H9 (cell line): ENCODE measurements at regions not wholly inside any gene's neighbourhood (a gene's known extent, or its start where the extent isn't known, plus 50 kb on each side); places are given as distances from the start of the nearest gene placed in this dataset.

Experiments
- DNase-seq: peaks from one replicate; pipeline ENCODE4 v3.0.0-alpha.2; 2017
- H2AFZ ChIP-seq: one replicate; pipeline ENCODE4 v1.6.1; 2013; ENCODE audit warnings: mild to moderate bottlenecking, low read length, control low read depth, moderate library complexity
- H2AK5ac ChIP-seq: 2 replicates; pipeline ENCODE4 v1.6.1; 2013; ENCODE audit warnings: low read length, control low read depth, mixed read lengths; ENCODE audit not compliant: insufficient read length
- H2BK120ac ChIP-seq: one replicate; pipeline ENCODE4 v1.6.1; 2013; ENCODE audit warnings: low read depth, mild to moderate bottlenecking, low read length, control low read depth, inconsistent platforms; ENCODE audit not compliant: poor library complexity, severe bottlenecking
- H2BK12ac ChIP-seq: 2 replicates; pipeline ENCODE4 v1.6.1; 2013; ENCODE audit warnings: low read length, control low read depth, mixed read lengths, low read depth; ENCODE audit not compliant: insufficient read length
- H2BK15ac ChIP-seq: 2 replicates; pipeline ENCODE4 v1.6.1; 2013; ENCODE audit warnings: low read depth, low read length, control low read depth
- H2BK20ac ChIP-seq: one replicate; pipeline ENCODE4 v1.6.1; 2013; ENCODE audit warnings: low read depth, mild to moderate bottlenecking, low read length, control low read depth, inconsistent platforms; ENCODE audit not compliant: poor library complexity, severe bottlenecking
- H2BK5ac ChIP-seq: 2 replicates; pipeline ENCODE4 v1.6.1; 2013; ENCODE audit warnings: low read length, control low read depth, mixed read lengths; ENCODE audit not compliant: insufficient read length
- H3K14ac ChIP-seq: 2 replicates; pipeline ENCODE4 v1.6.1; 2013; ENCODE audit warnings: low read length, control low read depth; ENCODE audit not compliant: insufficient read depth
- H3K18ac ChIP-seq: 2 replicates; pipeline ENCODE4 v1.6.1; 2013; ENCODE audit warnings: low read depth, mild to moderate bottlenecking, mixed read lengths, low read length, control low read depth; ENCODE audit not compliant: insufficient read length
- H3K23ac ChIP-seq: 2 replicates; pipeline ENCODE4 v1.6.1; 2013; ENCODE audit warnings: low read length, control low read depth, mixed read lengths, low read depth; ENCODE audit not compliant: insufficient read length
- H3K23me2 ChIP-seq: 2 replicates; pipeline ENCODE4 v1.6.1; 2013; ENCODE audit warnings: low read depth, mild to moderate bottlenecking, mixed read lengths, low read length, control low read depth; ENCODE audit not compliant: insufficient read length, poor library complexity, severe bottlenecking
- H3K27ac ChIP-seq: 2 replicates; pipeline ENCODE4 v1.5.1; 2013; ENCODE audit warnings: low read length, control low read depth, mixed read lengths, low read depth; ENCODE audit not compliant: insufficient read length
- H3K27me3 ChIP-seq: 2 replicates; pipeline ENCODE4 v1.6.1; 2013; ENCODE audit warnings: low read length, control low read depth, inconsistent platforms; ENCODE audit not compliant: insufficient read depth
- H3K4ac ChIP-seq: 2 replicates; pipeline ENCODE4 v1.6.1; 2013; ENCODE audit warnings: low read depth, mild to moderate bottlenecking, control low read depth, inconsistent platforms, low read length, moderate library complexity
- H3K4me1 ChIP-seq: 2 replicates; pipeline ENCODE4 v1.6.1; 2013; ENCODE audit warnings: low read length, control low read depth, inconsistent platforms; ENCODE audit not compliant: insufficient read depth
- H3K4me2 ChIP-seq: 2 replicates; pipeline ENCODE4 v1.6.1; 2013; ENCODE audit warnings: low read length, control low read depth, mixed read lengths; ENCODE audit not compliant: insufficient read length, insufficient read depth
- H3K56ac ChIP-seq: 2 replicates; pipeline ENCODE4 v1.6.1; 2013; ENCODE audit warnings: low read depth, mild to moderate bottlenecking, mixed read lengths, low read length, control low read depth; ENCODE audit not compliant: insufficient read length
- H3K79me1 ChIP-seq: 2 replicates; pipeline ENCODE4 v1.6.1; 2013; ENCODE audit warnings: low read depth, mild to moderate bottlenecking, moderate library complexity, low read length, control low read depth, inconsistent platforms; ENCODE audit not compliant: insufficient read depth, poor library complexity, severe bottlenecking
- H3K79me2 ChIP-seq: 2 replicates; pipeline ENCODE4 v1.6.1; 2013; ENCODE audit warnings: low read length, control low read depth, inconsistent platforms; ENCODE audit not compliant: insufficient read depth
- H3K9ac ChIP-seq: 2 replicates; pipeline ENCODE4 v1.6.1; 2013; ENCODE audit warnings: low read length, control low read depth, mixed read lengths; ENCODE audit not compliant: insufficient read length; ENCODE audit errors: extremely low read depth
- H3K9me3 ChIP-seq: one replicate; pipeline ENCODE4 v1.6.1; 2013; ENCODE audit warnings: low read depth, low read length, inconsistent platforms; ENCODE audit not compliant: control insufficient read depth
- H3T11ph ChIP-seq: one replicate; pipeline ENCODE4 v1.6.1; 2013; ENCODE audit warnings: mild to moderate bottlenecking, low read length, control low read depth, inconsistent platforms
- H4K20me1 ChIP-seq: one replicate; pipeline ENCODE4 v1.6.1; 2013; ENCODE audit not compliant: control insufficient read depth, insufficient read length, insufficient read depth
- H4K5ac ChIP-seq: 2 replicates; pipeline ENCODE4 v1.6.1; 2013; ENCODE audit warnings: low read depth, mild to moderate bottlenecking, mixed read lengths, low read length, control low read depth; ENCODE audit not compliant: insufficient read length
- H4K8ac ChIP-seq: replicated peaks from 2 replicates; pipeline ENCODE4 v1.6.1; 2013; ENCODE audit warnings: low read length, control low read depth, mixed read lengths, low read depth; ENCODE audit not compliant: insufficient read length
- H4K91ac ChIP-seq: 2 replicates; pipeline ENCODE4 v1.6.1; 2013; ENCODE audit warnings: low read depth, mild to moderate bottlenecking, moderate library complexity, mixed read lengths, low read length, control low read depth; ENCODE audit not compliant: insufficient read length
- H3K27ac Mint-ChIP-seq, 3 experiments: 2 replicates in 2 of 3; 3 replicates in 1 of 3; pipeline ENCODE4 v1.8.0; 2020 to 2021; ENCODE audit warnings: mixed read lengths in 3 of 3, mild to moderate bottlenecking in 1 of 3, moderate library complexity in 1 of 3
- H3K27me3 Mint-ChIP-seq: 2 replicates; pipeline ENCODE4 v1.8.0; 2021; ENCODE audit warnings: low read depth, mild to moderate bottlenecking, moderate library complexity, mixed read lengths
- H3K36me3 Mint-ChIP-seq, 3 experiments: 2 replicates in 2 of 3; 3 replicates in 1 of 3; pipeline ENCODE4 v1.8.0; 2020 to 2021; ENCODE audit warnings: low read depth in 3 of 3, mixed read lengths in 3 of 3; ENCODE audit not compliant: insufficient read depth in 1 of 3
- H3K4me1 Mint-ChIP-seq, 2 experiments: 2 replicates each; pipeline ENCODE4 v1.8.0; 2020; ENCODE audit warnings: mixed read lengths in 2 of 2
- H3K4me3 Mint-ChIP-seq, 2 experiments: 2 replicates in 1 of 2; 3 replicates in 1 of 2; pipeline ENCODE4 v1.8.0; 2020 to 2021; ENCODE audit warnings: mild to moderate bottlenecking in 2 of 2, mixed read lengths in 2 of 2, moderate library complexity in 1 of 2
- H3K9me3 Mint-ChIP-seq, 2 experiments: 2 replicates in 1 of 2; 3 replicates in 1 of 2; pipeline ENCODE4 v1.8.0; 2020; ENCODE audit warnings: mild to moderate bottlenecking in 2 of 2, mixed read lengths in 2 of 2, moderate library complexity in 1 of 2
- WGBS: extraction: QIAGEN DNeasy Blood & Tissue Kit; methylation state at CpG from one replicate; pipeline ENCODE4 v1.1.7; 2013; ENCODE audit warnings: missing lambda C conversion rate, low lambda C conversion rate, mixed read lengths; ENCODE audit not compliant: insufficient read length; ENCODE audit errors: extremely low coverage; 5-methylcytosine and 5-hydroxymethylcytosine counted together
- TF ChIP-seq, protein P1 (sequence below): fragments of 200-600 bp; sonication (generic); conservative IDR thresholded peaks from 3 replicates; pipeline ENCODE4 v1.8.0; 2021; ENCODE audit warnings: antibody characterized with exemption, mild to moderate bottlenecking

GRCh38 chr1:14421977-14422609, 176.4 kb upstream of the KAZN start:
- H3K9ac ChIP-seq = no peak overlapping the region
- H3T11ph ChIP-seq = no peak overlapping the region
- no peaks in the 10 kb centered on the region for H3K9me3 ChIP-seq
- no peak overlapping the region; the same call in 1 of the 2 replicates for H3K14ac ChIP-seq
- H2BK12ac ChIP-seq = no peak overlapping the region
- no peaks in the 10 kb centered on the region for H3K4me1 ChIP-seq
- H4K91ac ChIP-seq = no peak overlapping the region
- no peaks in the 10 kb centered on the region for H3K79me2 ChIP-seq
- TF ChIP-seq, protein P1, sequence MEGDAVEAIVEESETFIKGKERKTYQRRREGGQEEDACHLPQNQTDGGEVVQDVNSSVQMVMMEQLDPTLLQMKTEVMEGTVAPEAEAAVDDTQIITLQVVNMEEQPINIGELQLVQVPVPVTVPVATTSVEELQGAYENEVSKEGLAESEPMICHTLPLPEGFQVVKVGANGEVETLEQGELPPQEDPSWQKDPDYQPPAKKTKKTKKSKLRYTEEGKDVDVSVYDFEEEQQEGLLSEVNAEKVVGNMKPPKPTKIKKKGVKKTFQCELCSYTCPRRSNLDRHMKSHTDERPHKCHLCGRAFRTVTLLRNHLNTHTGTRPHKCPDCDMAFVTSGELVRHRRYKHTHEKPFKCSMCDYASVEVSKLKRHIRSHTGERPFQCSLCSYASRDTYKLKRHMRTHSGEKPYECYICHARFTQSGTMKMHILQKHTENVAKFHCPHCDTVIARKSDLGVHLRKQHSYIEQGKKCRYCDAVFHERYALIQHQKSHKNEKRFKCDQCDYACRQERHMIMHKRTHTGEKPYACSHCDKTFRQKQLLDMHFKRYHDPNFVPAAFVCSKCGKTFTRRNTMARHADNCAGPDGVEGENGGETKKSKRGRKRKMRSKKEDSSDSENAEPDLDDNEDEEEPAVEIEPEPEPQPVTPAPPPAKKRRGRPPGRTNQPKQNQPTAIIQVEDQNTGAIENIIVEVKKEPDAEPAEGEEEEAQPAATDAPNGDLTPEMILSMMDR = no peak
- WGBS = no CpG with 5 or more reads among the region's 9 CpGs
- Mint-ChIP-seq H3K4me1 (peaks cover 5 to 7% of the 10 kb centered on the region in 2 experiments; a peak in 3 of 4 replicates), H3K27me3 (peaks cover 5% of the 10 kb centered on the region; the same call in 1 of the 2 replicates), H3K27ac (no peak overlapping the region), H3K4me3 (no peak overlapping the region), H3K36me3 (peaks cover 0 to 7% (median 2%) of the 10 kb centered on the region in 3 experiments; a peak in 2 of 7 replicates), H3K9me3 (peaks cover 0 to 3% of the 10 kb centered on the region in 2 experiments; a peak in 2 of 5 replicates)
- H3K4ac ChIP-seq = no peak overlapping the region
- no peak for DNase-seq
- no peak overlapping the region for H2AK5ac ChIP-seq
- no peak overlapping the region for H3K4me2 ChIP-seq
- H2BK5ac ChIP-seq = no peak overlapping the region
- no peak overlapping the region for H3K27ac ChIP-seq
- H2BK15ac ChIP-seq = no peak overlapping the region
- no peak overlapping the region for H4K5ac ChIP-seq
- no peaks in the 10 kb centered on the region for H3K79me1 ChIP-seq
- H3K18ac ChIP-seq = no peak overlapping the region
- H2BK20ac ChIP-seq = no peak overlapping the region
- no peaks in the 10 kb centered on the region for H4K20me1 ChIP-seq
- H4K8ac ChIP-seq = no peak overlapping the region
- H3K23ac ChIP-seq = no peak overlapping the region
- H2AFZ ChIP-seq = no peak overlapping the region
- no peak overlapping the region for H3K56ac ChIP-seq
- no peaks in the 10 kb centered on the region for H3K23me2 ChIP-seq
- no peak overlapping the region for H2BK120ac ChIP-seq
- H3K27me3 ChIP-seq = no peaks in the 10 kb centered on the region
